Gastrocnemius medialis (tissue), 4 donors: ENCODE measurements at regions not wholly inside any gene's neighbourhood (a gene's known extent, or its start where the extent isn't known, plus 50 kb on each side); places are given as distances from the start of the nearest gene placed in this dataset.

Experiments used
- ATAC-seq, 2 donors: fragments of 150-250 bp; one replicate each; pipeline ENCODE4 v1.9.1; 2016
- DNase-seq, 2 donors: peaks; one replicate each; pipeline ENCODE4 v3.0.0-alpha.2; 2019
- H3K27ac ChIP-seq, 4 donors: fragments of 200-600 bp; sonication (generic); 1 replicate in 1 of 4; 2 replicates in 3 of 4; pipeline ENCODE4 v1.5.1; 2016 to 2018; ENCODE audit warnings: mild to moderate bottlenecking in 2 of 4, moderate library complexity in 1 of 4
- H3K27me3 ChIP-seq, 3 donors: fragments of 200-600 bp; sonication (generic) in 2 of 3; 1 replicate in 1 of 3; 2 replicates in 2 of 3; pipeline versions ENCODE4 v1.5.1 to v1.6.0; 2016 to 2019; ENCODE audit warnings: mild to moderate bottlenecking in 1 of 3, moderate library complexity in 1 of 3
- H3K36me3 ChIP-seq, 2 donors: fragments of 200-600 bp; sonication (generic) in 1 of 2; one replicate each; pipeline ENCODE4 v1.5.1; 2017 to 2018
- H3K4me1 ChIP-seq, 2 donors: fragments of 200-600 bp; sonication (generic) in 1 of 2; one replicate each; pipeline ENCODE4 v1.5.1; 2016 to 2017; ENCODE audit warnings: mild to moderate bottlenecking in 2 of 2
- H3K4me3 ChIP-seq, 4 donors: fragments of 200-600 bp; sonication (generic) in 3 of 4; 1 replicate in 1 of 4; 2 replicates in 3 of 4; pipeline ENCODE4 v1.5.1; 2016 to 2019; ENCODE audit warnings: mild to moderate bottlenecking in 2 of 4
- H3K9me3 ChIP-seq, 3 donors: fragments of 200-600 bp; sonication (generic) in 2 of 3; 1 replicate in 1 of 3; 2 replicates in 2 of 3; pipeline ENCODE4 v1.5.1; 2016 to 2019
- CTCF ChIP-seq, 5 experiments: fragments of 450-650 bp in 3 of 5; fragments of 200-600 bp in 2 of 5; sonication (generic) in 2 of 5; IDR thresholded peaks in 4 of 5; conservative IDR thresholded peaks in 1 of 5; 1 replicate in 4 of 5; 2 replicates in 1 of 5; pipeline ENCODE4 v1.5.1; 2016 to 2019; ENCODE audit warnings: antibody characterized with exemption in 5 of 5, mild to moderate bottlenecking in 3 of 5, moderate library complexity in 3 of 5
- POLR2A ChIP-seq, 2 donors: fragments of 450-650 bp; IDR thresholded peaks; one replicate each; pipeline ENCODE4 v1.6.1; 2017; ENCODE audit warnings: antibody characterized with exemption in 2 of 2, mild to moderate bottlenecking in 2 of 2, moderate library complexity in 2 of 2
- in situ Hi-C, 4 donors: fragments of 200-750 bp; cut with MboI; loops; one replicate each; pipeline versions ENCODE4 v1.15.0 to v1.8.0; 2017; ENCODE audit warnings: low sequenced_read_pairs in 4 of 4
- intact Hi-C: fragments of 100-400 bp; cut with DNase I; formaldehyde crosslinking; loops from one replicate; pipeline ENCODE4 v1.15.1; 2023; ENCODE audit warnings: low total_unique reads

- Histone ChIP-seq H3K27me3 (no peaks in the 10 kb centered on the region), H3K27ac (no peak overlapping the region), H3K4me3 (no peak overlapping the region), H3K9me3 (no peaks in the 10 kb centered on the region), H3K4me1 (no peaks in the 10 kb centered on the region), H3K36me3 (no peaks in the 10 kb centered on the region)
- no peak for TF ChIP-seq POLR2A (IDR thresholded peaks at IDR 0.05)
- TF ChIP-seq CTCF (IDR thresholded peaks at IDR 0.05 in 4 of 5, conservative IDR thresholded peaks at IDR 0.05 in 1 of 5), result no peak
- in situ Hi-C loops (no loop called here), intact Hi-C loops (no loop called here)
- DNase-seq (no peak), ATAC-seq (no peak)
These were observed 359.2 kb upstream of the THRB start for GRCh38 chr3:24853685-24854490.

- in situ Hi-C loops, result no loop called here
- H3K9me3 ChIP-seq, result no peaks in the 10 kb centered on the region
- no peaks in the 10 kb centered on the region for H3K27me3 ChIP-seq
- H3K4me1 ChIP-seq, result no peaks in the 10 kb centered on the region
- no peak for ATAC-seq
- H3K4me3 ChIP-seq, result no peak overlapping the region
- TF ChIP-seq CTCF (IDR thresholded peaks at IDR 0.05 in 4 of 5, conservative IDR thresholded peaks at IDR 0.05 in 1 of 5) (no peak), POLR2A (IDR thresholded peaks at IDR 0.05) (no peak)
- no peaks in the 10 kb centered on the region for H3K36me3 ChIP-seq
- DNase-seq, result no peak
- no peak overlapping the region for H3K27ac ChIP-seq
- intact Hi-C loops, result no loop called here
These were observed 360.1 kb upstream of the THRB start for GRCh38 chr3:24854748-24855147.

GRCh38 chr3:24857945-24858344, 363.3 kb upstream of the THRB start:
- Histone ChIP-seq H3K4me3 (no peak overlapping the region), H3K4me1 (no peaks in the 10 kb centered on the region), H3K9me3 (no peaks in the 10 kb centered on the region), H3K27me3 (no peaks in the 10 kb centered on the region), H3K36me3 (no peaks in the 10 kb centered on the region), H3K27ac (no peak overlapping the region)
- intact Hi-C loops, result no loop called here
- DNase-seq, result no peak
- in situ Hi-C loops, result no loop called here
- no peak for TF ChIP-seq CTCF (IDR thresholded peaks at IDR 0.05 in 4 of 5, conservative IDR thresholded peaks at IDR 0.05 in 1 of 5)
- no peak for TF ChIP-seq POLR2A (IDR thresholded peaks at IDR 0.05)
- ATAC-seq, result no peak

- intact Hi-C loops, result no loop called here
- no peaks in the 10 kb centered on the region for H3K36me3 ChIP-seq
- H3K27ac ChIP-seq, result no peak overlapping the region
- ATAC-seq (no peak), DNase-seq (no peak)
- H3K27me3 ChIP-seq, result no peaks in the 10 kb centered on the region
- no peaks in the 10 kb centered on the region for H3K9me3 ChIP-seq
- H3K4me1 ChIP-seq, result no peaks in the 10 kb centered on the region
- H3K4me3 ChIP-seq, result no peak overlapping the region
- in situ Hi-C loops, result no loop called here
- TF ChIP-seq CTCF (IDR thresholded peaks at IDR 0.05 in 4 of 5, conservative IDR thresholded peaks at IDR 0.05 in 1 of 5), result no peak
- TF ChIP-seq POLR2A (IDR thresholded peaks at IDR 0.05), result no peak
These were observed 368.6 kb upstream of the THRB start for GRCh38 chr3:24863215-24863614.

- in situ Hi-C loops (no loop called here), intact Hi-C loops (no loop called here)
- no peaks in the 10 kb centered on the region for H3K36me3 ChIP-seq
- H3K9me3 ChIP-seq, result no peaks in the 10 kb centered on the region
- no peaks in the 10 kb centered on the region for H3K27me3 ChIP-seq
- no peak for DNase-seq
- H3K4me3 ChIP-seq, result no peak overlapping the region
- H3K27ac ChIP-seq, result no peak overlapping the region
- ATAC-seq, result no peak
- no peak for TF ChIP-seq CTCF (IDR thresholded peaks at IDR 0.05 in 4 of 5, conservative IDR thresholded peaks at IDR 0.05 in 1 of 5)
- TF ChIP-seq POLR2A (IDR thresholded peaks at IDR 0.05), result no peak
- no peaks in the 10 kb centered on the region for H3K4me1 ChIP-seq
These were observed 373.1 kb upstream of the THRB start for GRCh38 chr3:24867783-24868182.
